ENCODE measurements at regions not wholly inside any gene's neighbourhood (a gene's known extent, or its start where the extent isn't known, plus 50 kb on each side); places are given as distances from the start of the nearest gene placed in this dataset.
A peak's percentile ranks its signal among the peaks of the same experiment; 100 is the strongest.

- Mint-ChIP-seq H3K9me3 (ENCODE audit: low read depth) (peaks cover 13% of the 10 kb centered on the region), H3K4me3 (ENCODE audit: unreplicated experiment) (no peak overlapping the region), H3K27ac (ENCODE audit: unreplicated experiment) (peak overlapping the region; percentile 59), H3K4me1 (ENCODE audit: low read depth) (peaks cover 17% of the 10 kb centered on the region), H3K27me3 (ENCODE audit: low read depth) (no peaks in the 10 kb centered on the region), H3K36me3 (ENCODE audit: low read depth) (peaks cover 3% of the 10 kb centered on the region)
- no peak for DNase-seq (ENCODE audit: low spot score)
- no peak for TF ChIP-seq CTCF (IDR thresholded peaks at IDR 0.05)
Measured at GRCh38 chr5:78706825-78707224, 58.3 kb upstream of the LHFPL2 start.

GRCh38 chr5:78706381-78706780 is 57.8 kb upstream of the LHFPL2 start:
- H3K36me3 Mint-ChIP-seq (ENCODE audit: low read depth) = peaks cover 3% of the 10 kb centered on the region

GRCh38 chr5:78705826-78706225 is 57.3 kb upstream of the LHFPL2 start:
- no peak for DNase-seq (ENCODE audit: low spot score)
- H3K27me3 Mint-ChIP-seq (ENCODE audit: low read depth) = no peaks in the 10 kb centered on the region
- H3K36me3 Mint-ChIP-seq (ENCODE audit: low read depth) = peaks cover 3% of the 10 kb centered on the region
- no peak overlapping the region for H3K27ac Mint-ChIP-seq (ENCODE audit: unreplicated experiment)
- H3K4me3 Mint-ChIP-seq (ENCODE audit: unreplicated experiment) = no peak overlapping the region
- no peak for TF ChIP-seq CTCF (IDR thresholded peaks at IDR 0.05)
- peaks cover 22% of the 10 kb centered on the region for H3K4me1 Mint-ChIP-seq (ENCODE audit: low read depth)
- H3K9me3 Mint-ChIP-seq (ENCODE audit: low read depth) = peaks cover 8% of the 10 kb centered on the region

More at GRCh38 chr5:78706381-78706780, 57.8 kb upstream of the LHFPL2 start:
- H3K4me3 Mint-ChIP-seq (ENCODE audit: unreplicated experiment) = no peak overlapping the region
- peak overlapping the region; percentile 59 for H3K27ac Mint-ChIP-seq (ENCODE audit: unreplicated experiment)
- no peaks in the 10 kb centered on the region for H3K27me3 Mint-ChIP-seq (ENCODE audit: low read depth)
- H3K4me1 Mint-ChIP-seq (ENCODE audit: low read depth) = peaks cover 22% of the 10 kb centered on the region
- H3K9me3 Mint-ChIP-seq (ENCODE audit: low read depth) = peaks cover 13% of the 10 kb centered on the region
- DNase-seq (ENCODE audit: low spot score) = no peak
- TF ChIP-seq CTCF (IDR thresholded peaks at IDR 0.05) = no peak

- no peak overlapping the region for H3K4me3 Mint-ChIP-seq (ENCODE audit: unreplicated experiment)
- no peak for DNase-seq (ENCODE audit: low spot score)
- H3K9me3 Mint-ChIP-seq (ENCODE audit: low read depth) = peaks cover 11% of the 10 kb centered on the region
- H3K36me3 Mint-ChIP-seq (ENCODE audit: low read depth) = peaks cover 3% of the 10 kb centered on the region
- H3K27me3 Mint-ChIP-seq (ENCODE audit: low read depth) = no peaks in the 10 kb centered on the region
- peaks cover 38% of the 10 kb centered on the region for H3K4me1 Mint-ChIP-seq (ENCODE audit: low read depth)
- peak overlapping the region; percentile 22 for H3K27ac Mint-ChIP-seq (ENCODE audit: unreplicated experiment)
- TF ChIP-seq CTCF (IDR thresholded peaks at IDR 0.05) = no peak
Measured at GRCh38 chr5:78701795-78702410, 53.3 kb upstream of the LHFPL2 start.

- H3K27ac Mint-ChIP-seq (ENCODE audit: unreplicated experiment) = peak overlapping the region; percentile 83
Measured at GRCh38 chr5:78699552-78700153, 51.1 kb upstream of the LHFPL2 start.

More at GRCh38 chr5:78699552-78700153, 51.1 kb upstream of the LHFPL2 start:
- H3K4me3 Mint-ChIP-seq (ENCODE audit: unreplicated experiment) = no peak overlapping the region
- peaks cover 29% of the 10 kb centered on the region for H3K4me1 Mint-ChIP-seq (ENCODE audit: low read depth)
- no peak for TF ChIP-seq CTCF (IDR thresholded peaks at IDR 0.05)
- peaks cover 13% of the 10 kb centered on the region for H3K9me3 Mint-ChIP-seq (ENCODE audit: low read depth)
- no peak for DNase-seq (ENCODE audit: low spot score)
- peaks cover 5% of the 10 kb centered on the region for H3K36me3 Mint-ChIP-seq (ENCODE audit: low read depth)
- H3K27me3 Mint-ChIP-seq (ENCODE audit: low read depth) = no peaks in the 10 kb centered on the region

All from chondrocyte (in vitro differentiated cells).